ENCODE measurements at regions not wholly inside any gene's neighbourhood (a gene's known extent, or its start where the extent isn't known, plus 50 kb on each side); places are given as distances from the start of the nearest gene placed in this dataset.
"Not testable (repeated sequence)": the region's sequence is repeated elsewhere in the genome, so short reads cannot be mapped to it uniquely, and the experiment has no call there.

DNA sequence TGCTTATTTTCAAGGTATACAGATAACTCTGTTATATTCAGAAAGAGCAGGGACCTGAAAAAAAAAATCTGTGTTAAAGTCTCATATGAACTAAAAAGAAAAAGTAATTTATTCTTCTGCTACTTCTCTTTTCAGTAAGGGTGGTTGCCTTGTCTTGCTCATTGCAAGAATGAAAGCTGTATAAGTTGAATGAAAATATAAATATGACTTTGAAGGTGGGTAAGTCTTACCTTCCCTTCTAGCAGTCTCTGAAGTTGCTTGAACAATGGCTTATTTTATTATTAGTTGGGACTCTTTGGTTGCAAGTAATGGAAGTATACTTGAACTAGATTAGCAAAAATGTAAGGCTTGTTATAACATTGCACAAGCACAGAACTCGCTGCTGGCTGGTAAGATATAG is 1554.9 kb downstream of the SI start:
- TF ChIP-seq, protein P1, sequence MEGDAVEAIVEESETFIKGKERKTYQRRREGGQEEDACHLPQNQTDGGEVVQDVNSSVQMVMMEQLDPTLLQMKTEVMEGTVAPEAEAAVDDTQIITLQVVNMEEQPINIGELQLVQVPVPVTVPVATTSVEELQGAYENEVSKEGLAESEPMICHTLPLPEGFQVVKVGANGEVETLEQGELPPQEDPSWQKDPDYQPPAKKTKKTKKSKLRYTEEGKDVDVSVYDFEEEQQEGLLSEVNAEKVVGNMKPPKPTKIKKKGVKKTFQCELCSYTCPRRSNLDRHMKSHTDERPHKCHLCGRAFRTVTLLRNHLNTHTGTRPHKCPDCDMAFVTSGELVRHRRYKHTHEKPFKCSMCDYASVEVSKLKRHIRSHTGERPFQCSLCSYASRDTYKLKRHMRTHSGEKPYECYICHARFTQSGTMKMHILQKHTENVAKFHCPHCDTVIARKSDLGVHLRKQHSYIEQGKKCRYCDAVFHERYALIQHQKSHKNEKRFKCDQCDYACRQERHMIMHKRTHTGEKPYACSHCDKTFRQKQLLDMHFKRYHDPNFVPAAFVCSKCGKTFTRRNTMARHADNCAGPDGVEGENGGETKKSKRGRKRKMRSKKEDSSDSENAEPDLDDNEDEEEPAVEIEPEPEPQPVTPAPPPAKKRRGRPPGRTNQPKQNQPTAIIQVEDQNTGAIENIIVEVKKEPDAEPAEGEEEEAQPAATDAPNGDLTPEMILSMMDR (IDR thresholded peaks at IDR 0.05; ENCODE audit: borderline replicate concordance, control extremely low read depth, extremely low read depth, insufficient read depth, missing control alignments) = no peak
- in situ Hi-C loops (cut with MboI; ENCODE audit: low sequenced_read_pairs, unreplicated experiment) = no loop called here
- DNase-seq (ENCODE audit: low spot score) = no peak

DNA sequence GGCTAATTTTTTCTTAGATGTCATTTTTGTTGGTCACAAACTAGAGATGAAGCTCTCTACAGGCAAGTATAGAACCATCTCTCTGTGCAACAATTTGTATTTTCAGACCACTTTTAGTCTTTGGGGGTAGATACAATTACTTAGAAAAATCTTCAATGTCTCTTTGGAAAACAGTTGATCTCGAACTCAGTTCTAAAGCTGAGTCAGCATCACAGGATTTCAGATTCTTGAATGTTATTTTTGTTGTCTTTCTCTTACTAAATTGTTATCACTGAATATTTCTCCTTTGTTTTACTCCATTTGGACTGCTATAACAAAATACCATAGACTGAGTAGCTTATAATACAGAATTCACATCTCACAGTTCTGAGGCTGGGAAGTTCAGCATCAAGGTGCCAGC is 1557.0 kb downstream of the SI start:
- TF ChIP-seq, protein P1 (IDR thresholded peaks at IDR 0.05; ENCODE audit: borderline replicate concordance, control extremely low read depth, extremely low read depth, insufficient read depth, missing control alignments) = no peak
- no peak for DNase-seq (ENCODE audit: low spot score)
- in situ Hi-C loops (cut with MboI; ENCODE audit: low sequenced_read_pairs, unreplicated experiment) = no loop called here

DNA sequence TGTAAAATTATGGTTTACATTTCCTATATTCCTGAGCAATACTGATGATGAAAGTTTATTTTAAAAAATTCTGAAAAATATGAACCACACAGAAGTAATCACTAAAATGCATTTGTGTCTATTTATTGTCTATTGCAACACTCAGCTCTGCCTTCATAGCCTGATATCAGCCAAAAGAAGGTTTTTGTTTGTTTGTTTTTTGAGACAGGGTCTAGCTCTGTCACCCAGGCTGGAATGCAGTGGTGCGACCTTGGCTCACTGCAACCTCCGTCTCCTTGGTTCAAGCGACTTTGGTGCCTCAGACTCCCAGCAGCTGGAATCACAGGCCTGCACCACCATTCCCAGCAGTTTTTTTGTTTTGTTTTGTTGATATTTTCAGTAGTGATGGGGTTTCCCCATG is 1560.2 kb downstream of the SI start:
- DNase-seq (ENCODE audit: low spot score) = no peak
- in situ Hi-C loops (cut with MboI; ENCODE audit: low sequenced_read_pairs, unreplicated experiment) = no loop called here
- TF ChIP-seq, protein P1 (IDR thresholded peaks at IDR 0.05; ENCODE audit: borderline replicate concordance, control extremely low read depth, extremely low read depth, insufficient read depth, missing control alignments) = no peak

DNA sequence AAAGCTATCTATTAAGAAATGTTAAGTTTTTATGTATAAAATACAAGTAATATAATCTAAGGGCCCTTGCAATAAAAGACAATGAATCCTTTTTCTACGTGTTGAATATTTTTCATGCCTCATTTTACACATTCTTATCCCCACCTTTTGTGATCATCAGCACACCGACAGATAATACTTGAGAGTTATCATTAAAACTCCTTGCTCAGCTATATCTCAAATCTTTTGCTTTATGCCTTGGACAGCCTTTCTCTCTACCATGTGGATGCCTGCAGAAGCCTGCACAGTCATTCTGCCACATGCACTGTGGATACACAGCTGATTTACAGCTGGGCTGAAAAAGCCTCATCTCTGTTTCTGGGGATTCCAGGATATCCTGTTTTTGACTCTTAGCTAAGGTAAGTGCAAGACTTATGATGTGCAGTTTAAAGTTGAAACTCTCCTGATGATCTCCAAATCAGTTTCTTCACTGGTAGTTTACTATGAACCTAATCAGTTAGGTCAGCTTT is 1565.1 kb downstream of the SI start:
- in situ Hi-C loops (cut with MboI; ENCODE audit: low sequenced_read_pairs, unreplicated experiment) = no loop called here
- TF ChIP-seq, protein P1 (IDR thresholded peaks at IDR 0.05; ENCODE audit: borderline replicate concordance, control extremely low read depth, extremely low read depth, insufficient read depth, missing control alignments) = no peak
- no peak for DNase-seq (ENCODE audit: low spot score)

DNA sequence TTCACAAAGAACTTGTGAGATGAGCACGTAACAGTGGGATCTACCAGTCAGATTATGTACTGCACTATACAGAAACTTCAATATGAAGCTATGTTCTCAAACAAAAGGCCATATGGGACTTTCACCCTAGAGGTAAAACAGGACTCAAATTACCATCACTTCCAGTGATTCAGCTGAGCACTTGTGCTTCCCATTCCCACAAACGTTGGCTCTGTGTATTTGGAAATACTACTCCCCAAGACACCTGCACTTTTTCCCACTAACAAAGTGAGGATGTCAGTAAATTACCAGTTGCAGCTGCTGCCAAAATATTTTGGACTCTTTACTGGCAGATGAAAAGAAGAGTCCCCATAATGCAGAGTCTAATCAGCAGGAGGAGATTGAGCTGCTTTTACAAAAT is 1570.1 kb downstream of the SI start:
- no peak for DNase-seq (ENCODE audit: low spot score)
- TF ChIP-seq, protein P1 (IDR thresholded peaks at IDR 0.05; ENCODE audit: borderline replicate concordance, control extremely low read depth, extremely low read depth, insufficient read depth, missing control alignments) = no peak
- in situ Hi-C loops (cut with MboI; ENCODE audit: low sequenced_read_pairs, unreplicated experiment) = no loop called here

DNA sequence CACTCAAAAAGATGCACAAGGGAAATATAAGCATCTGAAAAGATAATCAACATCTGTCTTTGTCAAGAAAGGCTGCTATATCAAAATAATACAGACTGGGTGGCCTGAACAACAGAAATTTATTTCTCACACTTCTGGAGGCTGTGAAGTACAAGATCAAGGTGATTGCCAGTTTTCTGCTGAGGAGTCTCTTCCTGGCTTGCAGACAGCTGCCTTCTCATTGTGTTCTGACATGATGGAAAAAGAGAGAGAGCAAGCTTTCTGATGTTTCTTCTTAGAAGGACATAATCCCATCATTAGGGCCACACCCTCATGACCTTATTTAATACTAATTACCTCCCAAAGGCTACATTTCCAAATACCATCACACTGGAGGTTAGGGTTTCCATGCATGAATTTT is 1573.3 kb downstream of the SI start:
- no peak for DNase-seq (ENCODE audit: low spot score)
- TF ChIP-seq, protein P1 (IDR thresholded peaks at IDR 0.05; ENCODE audit: borderline replicate concordance, control extremely low read depth, extremely low read depth, insufficient read depth, missing control alignments) = no peak
- in situ Hi-C loops (cut with MboI; ENCODE audit: low sequenced_read_pairs, unreplicated experiment) = no loop called here

DNA sequence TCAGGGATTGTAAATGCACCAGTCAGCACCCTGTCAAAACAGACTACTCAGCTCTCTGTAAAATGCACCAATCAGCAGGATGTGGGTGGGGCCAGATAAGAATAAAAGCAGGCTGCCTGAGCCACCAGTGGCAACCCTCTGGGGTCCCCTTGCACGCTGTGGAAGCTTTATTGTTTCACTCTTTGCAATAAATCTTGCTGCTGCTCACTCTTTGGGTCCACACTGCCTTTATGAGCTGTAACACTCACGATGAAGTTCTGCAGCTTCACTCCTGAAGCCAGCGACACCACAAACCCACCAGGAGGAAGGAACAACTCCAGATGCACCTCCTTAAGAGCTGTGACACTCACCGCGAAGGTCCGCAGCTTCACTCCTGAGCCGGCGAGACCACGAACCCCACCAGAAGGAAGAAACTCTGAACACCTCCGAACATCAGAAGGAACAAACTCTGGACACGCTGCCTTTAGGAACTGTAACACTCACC is 1578.5 kb downstream of the SI start:
- in situ Hi-C loops (cut with MboI; ENCODE audit: low sequenced_read_pairs, unreplicated experiment); DNase-seq (ENCODE audit: low spot score): not testable (repeated sequence)

DNA sequence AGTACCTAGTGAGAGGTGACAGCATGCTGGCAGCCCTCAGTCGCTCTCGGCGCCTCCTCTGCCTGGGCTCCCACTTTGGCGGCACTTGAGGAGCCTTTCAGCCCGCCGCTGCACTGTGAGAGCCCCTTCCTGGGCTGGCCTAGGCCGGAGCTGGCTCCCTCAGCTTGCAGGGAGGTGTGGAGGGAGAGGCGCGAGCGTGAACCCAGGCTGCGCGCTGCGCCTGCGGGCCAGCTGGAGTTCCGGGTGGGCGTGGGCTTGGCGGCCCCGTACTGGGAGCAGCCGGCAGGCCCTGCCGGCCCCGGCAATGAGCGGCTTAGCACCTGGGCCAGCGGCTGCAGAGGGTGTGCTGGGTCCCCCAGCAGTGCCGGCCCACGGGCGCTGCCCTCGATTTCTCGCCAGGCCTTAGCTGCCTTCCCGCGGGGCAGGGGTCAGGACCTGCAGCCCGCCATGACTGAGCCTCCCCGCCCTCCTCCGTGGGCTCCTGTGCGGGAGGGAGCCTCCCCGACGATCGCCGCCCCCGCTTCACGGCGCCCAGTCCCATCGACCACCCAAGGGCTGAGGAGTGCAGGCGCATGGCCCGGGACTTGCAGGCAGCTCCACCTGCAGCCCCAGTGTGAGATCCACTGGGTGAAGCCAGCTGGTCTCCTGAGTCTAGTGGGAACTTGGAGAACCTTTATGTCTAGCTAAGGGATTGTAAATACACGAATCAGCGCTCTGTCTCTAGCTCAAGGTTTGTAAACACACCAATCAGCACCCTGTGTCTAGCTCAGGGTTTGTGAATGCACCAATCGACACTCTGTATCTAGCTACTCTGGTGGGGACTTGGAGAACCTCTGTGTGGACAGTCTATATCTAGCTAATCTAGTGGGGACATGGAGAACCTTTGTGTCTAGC is 1579.2 kb downstream of the SI start:
- DNase-seq (ENCODE audit: low spot score); in situ Hi-C loops (cut with MboI; ENCODE audit: low sequenced_read_pairs, unreplicated experiment): not testable (repeated sequence)
